ENCODE measurements at regions not wholly inside any gene's neighbourhood (a gene's known extent, or its start where the extent isn't known, plus 50 kb on each side); places are given as distances from the start of the nearest gene placed in this dataset.
A peak's percentile ranks its signal among the peaks of the same experiment; 100 is the strongest.

DNA sequence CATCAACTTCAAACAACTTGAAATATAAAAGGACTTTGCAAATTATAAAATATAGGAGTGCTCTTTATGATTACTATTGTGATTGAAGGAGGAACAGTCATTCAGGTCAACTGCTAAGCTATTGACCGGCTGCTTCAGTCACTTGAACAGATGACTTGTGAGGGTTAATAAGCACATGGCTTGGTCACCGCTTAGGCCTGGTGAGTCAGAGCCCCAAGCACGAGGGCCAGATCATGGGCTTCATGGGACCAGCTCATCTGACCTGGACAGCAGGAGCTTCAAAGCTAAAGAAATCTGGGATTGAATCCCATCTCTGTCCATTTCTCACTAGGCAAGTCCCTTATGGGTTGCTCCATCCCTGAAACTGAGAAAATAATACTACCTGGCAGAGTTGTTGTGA lies 60.4 kb upstream of the ADO start:
- Histone ChIP-seq H4K20me1 (ENCODE audit: low read length) (no peaks in the 10 kb centered on the region), H3K9me2 (replicated peaks; ENCODE audit: low read length) (0 out of 2 replicates have a peak, but pooled peaks cover 5% of the 10 kb centered on the region), H3K9me3 (ENCODE audit: low read length) (no peaks in the 10 kb centered on the region), H3K27ac (ENCODE audit: low read length) (no peak overlapping the region), H3K36me3 (ENCODE audit: low read depth, low read length) (no peaks in the 10 kb centered on the region), H3K27me3 (ENCODE audit: low read length) (no peaks in the 10 kb centered on the region), H3K79me2 (ENCODE audit: low read length) (no peaks in the 10 kb centered on the region), H3K4me3 (ENCODE audit: low read length) (no peak overlapping the region), H2AFZ (ENCODE audit: low read length) (no peak overlapping the region), H3K4me2 (ENCODE audit: low read length) (no peak overlapping the region), H3K9ac (ENCODE audit: low read length) (no peak overlapping the region), H3K4me1 (ENCODE audit: insufficient read depth, low read length) (peaks cover 17% of the 10 kb centered on the region), H3F3A (ENCODE audit: low read length, unreplicated experiment) (no peaks in the 10 kb centered on the region)
- intact Hi-C loops (cut with micrococcal nuclease): no loop called here
- DNase-seq (peak; percentile 47), ATAC-seq (peak; percentile 22; the same call in 1 of the 2 replicates)
- POLR2A ChIA-PET (ENCODE audit: unreplicated experiment): no interaction called here
- TF ChIP-seq EZH2phosphoT487 (IDR thresholded peaks at IDR 0.05; ENCODE audit: borderline replicate concordance, low read length) (no peak), EZH2 (IDR thresholded peaks at IDR 0.05; ENCODE audit: low read length, unreplicated experiment) (no peak), CTCF (conservative IDR thresholded peaks at IDR 0.05; ENCODE audit: low read depth, low read length) (no peak)
- CTCF ChIA-PET: no interaction called here
- BruUV-seq (replicated peaks): no TSS peak

DNA sequence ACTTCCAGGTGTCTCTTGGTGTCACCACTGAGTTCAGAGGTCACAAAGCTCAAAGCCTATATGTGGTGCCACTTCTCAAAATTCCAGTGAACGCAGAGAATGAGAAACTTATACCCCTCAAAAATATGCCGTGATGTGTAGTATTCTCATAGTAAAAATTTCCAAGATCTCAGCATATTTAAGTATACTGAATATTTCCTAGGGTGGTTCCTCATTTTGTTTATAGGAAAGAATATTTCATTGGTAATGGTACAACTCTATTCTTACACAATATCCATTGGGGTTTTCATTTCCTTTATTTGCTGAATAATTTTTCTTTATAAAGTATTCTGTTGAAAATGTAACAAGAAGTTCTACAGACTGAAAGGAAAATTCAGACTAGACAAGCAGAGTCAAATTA lies 58.9 kb upstream of the ADO start:
- no peak for TF ChIP-seq EZH2phosphoT487 (IDR thresholded peaks at IDR 0.05; ENCODE audit: borderline replicate concordance, low read length)
- no peak for TF ChIP-seq EZH2 (IDR thresholded peaks at IDR 0.05; ENCODE audit: low read length, unreplicated experiment)
- TF ChIP-seq CTCF (conservative IDR thresholded peaks at IDR 0.05; ENCODE audit: low read depth, low read length): no peak
- BruUV-seq (replicated peaks): no TSS peak
- Histone ChIP-seq H2AFZ (ENCODE audit: low read length) (no peak overlapping the region), H3K4me3 (ENCODE audit: low read length) (no peak overlapping the region), H3K36me3 (ENCODE audit: low read depth, low read length) (no peaks in the 10 kb centered on the region), H3K4me2 (ENCODE audit: low read length) (no peak overlapping the region), H3K27ac (ENCODE audit: low read length) (no peak overlapping the region), H4K20me1 (ENCODE audit: low read length) (no peaks in the 10 kb centered on the region), H3K9ac (ENCODE audit: low read length) (no peak overlapping the region), H3K27me3 (ENCODE audit: low read length) (no peaks in the 10 kb centered on the region), H3K79me2 (ENCODE audit: low read length) (no peaks in the 10 kb centered on the region), H3K4me1 (ENCODE audit: insufficient read depth, low read length) (peaks cover 9% of the 10 kb centered on the region), H3F3A (ENCODE audit: low read length, unreplicated experiment) (no peaks in the 10 kb centered on the region), H3K9me3 (ENCODE audit: low read length) (no peaks in the 10 kb centered on the region), H3K9me2 (replicated peaks; ENCODE audit: low read length) (0 out of 2 replicates have a peak, but pooled peaks cover 5% of the 10 kb centered on the region)
- intact Hi-C loops (cut with micrococcal nuclease): no loop called here
- ChIA-PET POLR2A (ENCODE audit: unreplicated experiment) (no interaction called here), CTCF (no interaction called here)
- ATAC-seq (no peak), DNase-seq (no peak)

- H3K27me3 ChIP-seq (ENCODE audit: low read length): no peaks in the 10 kb centered on the region
- ChIA-PET POLR2A (ENCODE audit: unreplicated experiment) (no interaction called here), CTCF (no interaction called here)
- H3K9ac ChIP-seq (ENCODE audit: low read length): no peak overlapping the region
- no peaks in the 10 kb centered on the region for H3K36me3 ChIP-seq (ENCODE audit: low read depth, low read length)
- H4K20me1 ChIP-seq (ENCODE audit: low read length): no peaks in the 10 kb centered on the region
- no peaks in the 10 kb centered on the region for H3K79me2 ChIP-seq (ENCODE audit: low read length)
- DNase-seq: no peak
- TF ChIP-seq CTCF (conservative IDR thresholded peaks at IDR 0.05; ENCODE audit: low read depth, low read length): no peak
- no peak for TF ChIP-seq EZH2phosphoT487 (IDR thresholded peaks at IDR 0.05; ENCODE audit: borderline replicate concordance, low read length)
- TF ChIP-seq EZH2 (IDR thresholded peaks at IDR 0.05; ENCODE audit: low read length, unreplicated experiment): no peak
- ATAC-seq: no peak
- no peaks in the 10 kb centered on the region for H3K9me3 ChIP-seq (ENCODE audit: low read length)
- H2AFZ ChIP-seq (ENCODE audit: low read length): no peak overlapping the region
- no peaks in the 10 kb centered on the region for H3K4me1 ChIP-seq (ENCODE audit: insufficient read depth, low read length)
- no peak overlapping the region for H3K27ac ChIP-seq (ENCODE audit: low read length)
- no TSS peak for BruUV-seq (replicated peaks)
- H3K4me3 ChIP-seq (ENCODE audit: low read length): no peak overlapping the region
- H3K9me2 ChIP-seq (replicated peaks; ENCODE audit: low read length): 0 out of 2 replicates have a peak, but pooled peaks cover 5% of the 10 kb centered on the region
- no peaks in the 10 kb centered on the region for H3F3A ChIP-seq (ENCODE audit: low read length, unreplicated experiment)
- H3K4me2 ChIP-seq (ENCODE audit: low read length): no peak overlapping the region
- intact Hi-C loops (cut with micrococcal nuclease): no loop called here
These were observed 57.4 kb upstream of the ADO start for GRCh38 chr10:62746951-62747729.
